T-helper 2 cell treated with Interferon-gamma antibody and Interleukin-4, amounts not matched to agents 100 ng/mL and 5 ng/mL, for 36 hours (primary cell): ENCODE measurements at regions not wholly inside any gene's neighbourhood (a gene's known extent, or its start where the extent isn't known, plus 50 kb on each side); places are given as distances from the start of the nearest gene placed in this dataset.

Source experiments
- intact Hi-C: fragments of 100-400 bp; cut with micrococcal nuclease; formaldehyde crosslinking; loops from one replicate; pipeline ENCODE4 v1.15.1; 2023

GRCh38 chr10:6778992-6779701 lies 199.1 kb upstream of the PRKCQ start:
- intact Hi-C loops: no loop called here

- intact Hi-C loops: no loop called here
These were observed 196.1 kb upstream of the PRKCQ start for GRCh38 chr10:6776170-6776569.

GRCh38 chr10:6774406-6774805 lies 194.3 kb upstream of the PRKCQ start:
- intact Hi-C loops: no loop called here

- intact Hi-C loops: no loop called here
These were observed 191.3 kb upstream of the PRKCQ start for GRCh38 chr10:6771331-6771730.

- intact Hi-C loops: no loop called here
These were observed 190.8 kb upstream of the PRKCQ start for GRCh38 chr10:6770846-6771245.

GRCh38 chr10:6769704-6770417 lies 189.8 kb upstream of the PRKCQ start:
- intact Hi-C loops: no loop called here

- intact Hi-C loops: no loop called here
These were observed 186.2 kb upstream of the PRKCQ start for GRCh38 chr10:6766131-6766801.

GRCh38 chr10:6763423-6763822 lies 183.3 kb upstream of the PRKCQ start:
- intact Hi-C loops: no loop called here

GRCh38 chr10:6763001-6763400 lies 182.9 kb upstream of the PRKCQ start:
- intact Hi-C loops: no loop called here

GRCh38 chr10:6759961-6760360 lies 179.9 kb upstream of the PRKCQ start:
- intact Hi-C loops: no loop called here

GRCh38 chr10:6757158-6757557 lies 177.1 kb upstream of the PRKCQ start:
- intact Hi-C loops: no loop called here

- intact Hi-C loops: no loop called here
These were observed 176.6 kb upstream of the PRKCQ start for GRCh38 chr10:6756716-6757115.

- intact Hi-C loops: no loop called here
These were observed 175.8 kb upstream of the PRKCQ start for GRCh38 chr10:6755781-6756460.

GRCh38 chr10:6753644-6754043 lies 173.6 kb upstream of the PRKCQ start:
- intact Hi-C loops: no loop called here

- intact Hi-C loops: no loop called here
These were observed 171.3 kb upstream of the PRKCQ start for GRCh38 chr10:6751363-6751762.

GRCh38 chr10:6748981-6749635 lies 169.0 kb upstream of the PRKCQ start:
- intact Hi-C loops: no loop called here

- intact Hi-C loops: no loop called here
These were observed 168.0 kb upstream of the PRKCQ start for GRCh38 chr10:6748029-6748428.

GRCh38 chr10:6746782-6747181 lies 166.7 kb upstream of the PRKCQ start:
- intact Hi-C loops: no loop called here

GRCh38 chr10:6743291-6743849 lies 163.3 kb upstream of the PRKCQ start:
- intact Hi-C loops: no loop called here

- intact Hi-C loops: no loop called here
These were observed 161.5 kb upstream of the PRKCQ start for GRCh38 chr10:6741541-6741941.

GRCh38 chr10:6739530-6740174 lies 159.6 kb upstream of the PRKCQ start:
- intact Hi-C loops: no loop called here
